HG03575 (cell line): ENCODE measurements at regions not wholly inside any gene's neighbourhood (a gene's known extent, or its start where the extent isn't known, plus 50 kb on each side); places are given as distances from the start of the nearest gene placed in this dataset.
"Not testable (repeated sequence)": the region's sequence is repeated elsewhere in the genome, so short reads cannot be mapped to it uniquely, and the experiment has no call there.

Experiments
- ATAC-seq: cut with Tn5 transposase; IDR thresholded peaks from one replicate; pipeline ENCODE4 v1.9.1; 2021; ENCODE audit not compliant: unreplicated experiment, insufficient number of reproducible peaks, low FRiP score; ENCODE audit errors: extremely low read depth

GRCh38 chr15:79782307-79782706 is 114.5 kb downstream of the MTHFS start:
- not testable (repeated sequence) for ATAC-seq
